ENCODE measurements at regions not wholly inside any gene's neighbourhood (a gene's known extent, or its start where the extent isn't known, plus 50 kb on each side); places are given as distances from the start of the nearest gene placed in this dataset.
A peak's percentile ranks its signal among the peaks of the same experiment; 100 is the strongest.
"Not testable (repeated sequence)": the region's sequence is repeated elsewhere in the genome, so short reads cannot be mapped to it uniquely, and the experiment has no call there.

GRCh38 chr21:22311741-22312462 lies 1313.7 kb downstream of the NCAM2 start:
- DNase-seq = no peak

GRCh38 chr21:22314963-22315362 lies 1316.8 kb downstream of the NCAM2 start:
- no peak for DNase-seq

GRCh38 chr21:22319435-22319834 lies 1321.2 kb downstream of the NCAM2 start:
- DNase-seq = no peak

GRCh38 chr21:22342889-22343288 lies 1344.7 kb downstream of the NCAM2 start:
- DNase-seq = peak; percentile 84

- DNase-seq = no peak
Measured at GRCh38 chr21:22343303-22343702, 1345.1 kb downstream of the NCAM2 start.

- DNase-seq = peak; percentile 16
Measured at GRCh38 chr21:22343721-22344120, 1345.5 kb downstream of the NCAM2 start.

GRCh38 chr21:22345624-22346023 lies 1347.4 kb downstream of the NCAM2 start:
- DNase-seq = no peak

- no peak for DNase-seq
Measured at GRCh38 chr21:22346576-22346975, 1348.4 kb downstream of the NCAM2 start.

- DNase-seq = no peak
Measured at GRCh38 chr21:22351076-22351475, 1352.9 kb downstream of the NCAM2 start.

- no peak for DNase-seq
Measured at GRCh38 chr21:22352088-22352487, 1353.9 kb downstream of the NCAM2 start.

- DNase-seq = no peak
Measured at GRCh38 chr21:22355949-22356348, 1357.7 kb downstream of the NCAM2 start.

GRCh38 chr21:22356663-22357062 lies 1358.5 kb downstream of the NCAM2 start:
- no peak for DNase-seq

GRCh38 chr21:22359599-22359998 lies 1361.4 kb downstream of the NCAM2 start:
- not testable (repeated sequence) for DNase-seq

GRCh38 chr21:22363504-22363903 lies 1365.3 kb downstream of the NCAM2 start:
- peak; percentile 85 for DNase-seq

- DNase-seq = no peak
Measured at GRCh38 chr21:22364163-22364562, 1366.0 kb downstream of the NCAM2 start.

- peak; percentile 78 for DNase-seq
Measured at GRCh38 chr21:22374218-22374969, 1376.2 kb downstream of the NCAM2 start.

GRCh38 chr21:22377795-22378194 lies 1379.6 kb downstream of the NCAM2 start:
- DNase-seq = not testable (repeated sequence)

GRCh38 chr21:22393324-22393723 lies 1395.1 kb downstream of the NCAM2 start:
- no peak for DNase-seq

GRCh38 chr21:22395965-22396364 lies 1397.8 kb downstream of the NCAM2 start:
- DNase-seq = no peak

- peak; percentile 65 for DNase-seq
Measured at GRCh38 chr21:22399681-22400514, 1401.7 kb downstream of the NCAM2 start.

GRCh38 chr21:22409571-22409970 lies 1411.4 kb downstream of the NCAM2 start:
- DNase-seq = no peak

GRCh38 chr21:22416555-22416954 lies 1418.3 kb downstream of the NCAM2 start:
- no peak for DNase-seq

GRCh38 chr21:22421416-22422180 lies 1423.4 kb downstream of the NCAM2 start:
- DNase-seq = no peak
